ENCODE measurements at regions not wholly inside any gene's neighbourhood (a gene's known extent, or its start where the extent isn't known, plus 50 kb on each side); places are given as distances from the start of the nearest gene placed in this dataset.
"Not testable (repeated sequence)": the region's sequence is repeated elsewhere in the genome, so short reads cannot be mapped to it uniquely, and the experiment has no call there.

- no peak for DNase-seq (ENCODE audit: insufficient read length, low spot score)
- TF ChIP-seq, protein P1, sequence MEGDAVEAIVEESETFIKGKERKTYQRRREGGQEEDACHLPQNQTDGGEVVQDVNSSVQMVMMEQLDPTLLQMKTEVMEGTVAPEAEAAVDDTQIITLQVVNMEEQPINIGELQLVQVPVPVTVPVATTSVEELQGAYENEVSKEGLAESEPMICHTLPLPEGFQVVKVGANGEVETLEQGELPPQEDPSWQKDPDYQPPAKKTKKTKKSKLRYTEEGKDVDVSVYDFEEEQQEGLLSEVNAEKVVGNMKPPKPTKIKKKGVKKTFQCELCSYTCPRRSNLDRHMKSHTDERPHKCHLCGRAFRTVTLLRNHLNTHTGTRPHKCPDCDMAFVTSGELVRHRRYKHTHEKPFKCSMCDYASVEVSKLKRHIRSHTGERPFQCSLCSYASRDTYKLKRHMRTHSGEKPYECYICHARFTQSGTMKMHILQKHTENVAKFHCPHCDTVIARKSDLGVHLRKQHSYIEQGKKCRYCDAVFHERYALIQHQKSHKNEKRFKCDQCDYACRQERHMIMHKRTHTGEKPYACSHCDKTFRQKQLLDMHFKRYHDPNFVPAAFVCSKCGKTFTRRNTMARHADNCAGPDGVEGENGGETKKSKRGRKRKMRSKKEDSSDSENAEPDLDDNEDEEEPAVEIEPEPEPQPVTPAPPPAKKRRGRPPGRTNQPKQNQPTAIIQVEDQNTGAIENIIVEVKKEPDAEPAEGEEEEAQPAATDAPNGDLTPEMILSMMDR (IDR thresholded peaks at IDR 0.05; ENCODE audit: insufficient read depth, missing control alignments) = no peak
- FAIRE-seq = no peak
Observed at GRCh38 chr12:42729535-42729900, 140.0 kb upstream of the PRICKLE1 start.

GRCh38 chr12:42728770-42729534, 139.4 kb upstream of the PRICKLE1 start:
- no peak for DNase-seq (ENCODE audit: insufficient read length, low spot score)
- no peak for FAIRE-seq
- TF ChIP-seq, protein P1 (IDR thresholded peaks at IDR 0.05; ENCODE audit: insufficient read depth, missing control alignments) = no peak

DNA sequence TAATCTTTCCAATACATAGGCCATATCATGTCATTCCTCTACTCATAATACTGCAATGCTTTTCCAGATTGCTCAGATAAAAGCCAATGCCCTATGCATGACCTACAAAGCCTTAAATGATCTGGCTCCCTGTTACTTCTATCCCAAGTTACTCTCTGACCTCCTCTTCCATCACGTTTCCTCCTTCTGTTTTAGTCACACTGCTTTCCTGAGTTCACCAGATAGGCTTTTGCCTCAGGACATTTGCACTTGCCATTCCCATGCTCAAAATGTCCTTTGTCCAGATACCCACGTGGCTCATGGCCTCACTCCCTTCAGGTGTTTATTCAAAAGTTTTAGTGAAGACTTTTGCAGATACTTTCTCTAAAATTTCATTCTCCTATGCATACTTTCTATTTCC, 138.7 kb upstream of the PRICKLE1 start:
- TF ChIP-seq, protein P1 (IDR thresholded peaks at IDR 0.05; ENCODE audit: insufficient read depth, missing control alignments) = no peak
- FAIRE-seq (no peak), DNase-seq (ENCODE audit: insufficient read length, low spot score) (no peak)

DNA sequence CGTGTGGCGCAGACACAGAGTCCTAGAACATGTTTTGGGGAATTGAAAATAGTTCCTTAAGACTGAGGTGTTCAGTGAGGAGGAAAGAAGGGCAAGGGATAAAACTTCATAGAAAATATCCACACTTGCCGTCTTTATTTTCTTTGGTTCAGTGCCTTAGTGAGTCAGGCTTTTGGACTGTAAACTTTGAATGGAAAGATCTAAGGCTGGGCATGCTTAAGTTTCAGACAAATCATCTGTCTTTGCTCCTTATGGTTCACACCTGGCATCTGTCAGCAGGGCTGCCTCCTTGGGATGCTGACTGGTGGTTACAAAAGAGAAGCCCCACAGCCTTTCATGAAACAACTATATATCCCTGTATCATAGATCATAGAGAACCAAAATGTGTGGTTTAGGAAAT, 136.3 kb upstream of the PRICKLE1 start:
- FAIRE-seq (no peak), DNase-seq (ENCODE audit: insufficient read length, low spot score) (no peak)
- TF ChIP-seq, protein P1 (IDR thresholded peaks at IDR 0.05; ENCODE audit: insufficient read depth, missing control alignments) = no peak

DNA sequence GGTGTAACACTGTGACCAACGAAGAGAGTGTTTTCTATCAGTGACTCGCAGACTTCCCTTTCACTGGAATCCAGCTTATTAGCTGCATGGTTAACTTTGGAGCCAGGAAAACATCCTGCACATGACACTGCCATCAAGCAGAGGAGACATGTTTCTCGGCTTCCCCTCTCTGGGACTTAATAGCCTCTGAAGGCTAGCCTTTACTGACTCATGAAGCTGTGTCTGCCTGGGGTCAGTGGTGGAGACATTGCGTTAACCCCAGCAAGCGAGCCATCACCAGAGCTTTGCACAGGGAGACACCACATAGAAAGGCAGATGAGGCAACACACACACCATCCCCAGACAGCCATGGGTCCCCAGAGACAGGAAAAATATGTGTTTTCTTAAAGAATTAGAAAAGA, 126.9 kb upstream of the PRICKLE1 start:
- FAIRE-seq (no peak), DNase-seq (ENCODE audit: insufficient read length, low spot score) (no peak)
- TF ChIP-seq, protein P1 (IDR thresholded peaks at IDR 0.05; ENCODE audit: insufficient read depth, missing control alignments) = no peak

- FAIRE-seq; DNase-seq (ENCODE audit: insufficient read length, low spot score): not testable (repeated sequence)
Observed at GRCh38 chr12:42713566-42713965, 124.0 kb upstream of the PRICKLE1 start.

GRCh38 chr12:42708374-42708773, 118.8 kb upstream of the PRICKLE1 start:
- not testable (repeated sequence) for DNase-seq (ENCODE audit: insufficient read length, low spot score)

DNA sequence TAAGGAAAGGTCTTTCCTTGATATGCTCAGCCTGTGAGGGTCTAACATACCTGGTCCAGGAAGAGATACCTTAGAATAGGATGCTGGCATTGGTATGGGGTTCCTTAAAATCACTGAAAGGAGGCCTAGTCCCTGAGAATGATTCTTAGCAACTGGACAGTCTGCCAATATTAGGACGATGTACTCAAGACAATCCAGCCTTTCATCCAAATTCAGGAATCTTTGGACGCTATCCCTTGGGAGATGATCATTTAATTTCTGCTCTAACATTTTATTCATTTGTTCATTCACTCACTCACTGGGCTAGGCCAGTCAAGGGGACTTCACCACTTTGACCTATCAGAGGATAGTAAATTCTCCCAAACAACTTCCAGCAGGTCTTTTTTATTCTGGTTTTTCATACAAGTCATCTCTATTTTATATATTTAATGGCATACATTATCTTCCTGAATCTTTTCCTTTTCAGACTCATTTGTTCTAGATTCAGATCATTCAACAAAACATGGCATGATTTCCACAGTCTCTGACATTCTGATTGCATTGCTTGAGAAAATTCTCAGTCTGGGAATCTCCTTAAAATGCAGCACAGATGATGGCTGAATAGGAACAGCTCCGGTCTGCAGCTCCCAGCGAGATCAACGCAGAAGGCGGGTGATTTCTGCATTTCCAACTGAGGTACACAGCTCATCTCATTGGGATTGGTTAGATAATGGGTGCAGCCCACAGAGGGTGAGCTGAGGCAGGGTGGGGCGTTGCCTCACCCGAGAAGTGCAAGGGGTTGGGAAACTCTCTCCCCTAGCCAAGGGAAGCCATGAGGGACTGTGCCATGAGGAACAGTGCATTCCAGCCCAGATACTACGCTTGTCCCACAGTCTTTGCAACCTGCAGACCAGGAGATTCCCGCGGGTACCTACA, 118.0 kb upstream of the PRICKLE1 start:
- DNase-seq (ENCODE audit: insufficient read length, low spot score) (no peak), FAIRE-seq (no peak)
- TF ChIP-seq, protein P1 (IDR thresholded peaks at IDR 0.05; ENCODE audit: insufficient read depth, missing control alignments) = no peak

More at GRCh38 chr12:42708374-42708773, 118.8 kb upstream of the PRICKLE1 start:
- not testable (repeated sequence) for FAIRE-seq
